Fibroblast of lung (primary cell): ENCODE measurements at regions not wholly inside any gene's neighbourhood (a gene's known extent, or its start where the extent isn't known, plus 50 kb on each side); places are given as distances from the start of the nearest gene placed in this dataset.

ENCODE experiments used
- CTCF ChIP-seq, 2 donors: IDR thresholded peaks in 1 of 2; conservative IDR thresholded peaks in 1 of 2; 1 replicate in 1 of 2; 2 replicates in 1 of 2; pipeline ENCODE4 v1.5.1; 2011 to 2012; ENCODE audit warnings: low read length in 2 of 2, control low read depth in 1 of 2, inconsistent platforms in 1 of 2, low read depth in 1 of 2, mild to moderate bottlenecking in 1 of 2
- EZH2 ChIP-seq: IDR thresholded peaks from 2 replicates; pipeline ENCODE4 v1.5.1; 2012; ENCODE audit warnings: low read length, control low read depth, mild to moderate bottlenecking; ENCODE audit errors: missing control alignments

- TF ChIP-seq CTCF (conservative IDR thresholded peaks at IDR 0.05 in 1 of 2, IDR thresholded peaks at IDR 0.05 in 1 of 2; ENCODE audit: low read depth in 1 of 2, low read length in 2 of 2) (no peak), EZH2 (no peak)
These were observed 132.3 kb downstream of the TFAP2C start for GRCh38 chr20:56761393-56761792.
